HepG2 (cell line): ENCODE measurements at regions not wholly inside any gene's neighbourhood (a gene's known extent, or its start where the extent isn't known, plus 50 kb on each side); places are given as distances from the start of the nearest gene placed in this dataset.

Experiments used
- ATAC-seq: fragments of 200-7000 bp; cut with Tn5 transposase; 3 replicates; pipeline ENCODE4 v1.9.1; 2020; ENCODE audit warnings: mild to moderate bottlenecking, moderate library complexity
- BruUV-seq: library from RNA; stranded (reverse); fragments of 400-500 nt; replicated peaks from 2 replicates; lab custom pipeline; 2021; lab: Mats Ljungman, UMichigan
- CTCF ChIA-PET: fragments of 300-600 bp; formaldehyde crosslinking; extraction: SDS; loops from one replicate; lab custom pipeline; 2021; ENCODE audit warnings: low total read pairs, inconsistent platforms, low intra/inter-chr PET ratio; lab: Yijun Ruan, JAX
- POLR2A ChIA-PET: fragments of 350-600 bp; sonication (Branson Sonifier 250); formaldehyde crosslinking; loops from one replicate; lab custom pipeline; 2020; ENCODE audit warnings: antibody characterized with exemption, inconsistent platforms; lab: Yijun Ruan, JAX
- DNase-seq: peaks from one replicate; pipeline ENCODE4 v3.0.0-alpha.2; 2015; ENCODE audit warnings: low spot score
- FAIRE-seq: peaks from 3 replicates; lab custom pipeline; 2011; peaks lifted over from hg19 to GRCh38; lab: Jason Lieb, UNC
- H2AFZ ChIP-seq: one replicate; pipeline ENCODE4 v1.6.1; 2011; ENCODE audit warnings: low read length, inconsistent platforms
- H3K27ac ChIP-seq: fragments of 300-600 bp; 3 replicates; pipeline ENCODE4 v1.8.0; 2011; ENCODE audit warnings: mixed run types, mild to moderate bottlenecking, mixed read lengths, low read length, inconsistent platforms; ENCODE audit not compliant: insufficient read depth; ENCODE audit errors: extremely low read length
- H3K27me3 ChIP-seq, 2 experiments: fragments of 200-600 bp in 1 of 2; 2 replicates in 1 of 2; 3 replicates in 1 of 2; pipeline versions ENCODE4 v1.6.0 to v1.8.0; 2011; ENCODE audit warnings: low read length in 2 of 2, mild to moderate bottlenecking in 2 of 2, moderate library complexity in 2 of 2, inconsistent platforms in 1 of 2; ENCODE audit not compliant: insufficient read depth in 2 of 2, control insufficient read depth in 1 of 2
- H3K36me3 ChIP-seq, 2 experiments: fragments of 200-600 bp in 1 of 2; replicated peaks in 1 of 2; 2 replicates in 1 of 2; 3 replicates in 1 of 2; pipeline versions ENCODE4 v1.5.1 to v1.8.0; 2011; ENCODE audit warnings: low read length in 2 of 2, inconsistent platforms in 1 of 2; ENCODE audit not compliant: insufficient read depth in 2 of 2, control insufficient read depth in 1 of 2
- H3K4me1 ChIP-seq: 2 replicates; pipeline ENCODE4 v1.5.1; 2012; ENCODE audit warnings: low read length, inconsistent platforms; ENCODE audit not compliant: insufficient read depth
- H3K4me2 ChIP-seq: 2 replicates; pipeline ENCODE4 v1.6.0; 2011; ENCODE audit warnings: low read depth, low read length, inconsistent platforms
- H3K4me3 ChIP-seq, 3 experiments: fragments of 200-600 bp in 1 of 3; sonication (generic), shearing (Covaris generic) in 1 of 3; replicated peaks in 1 of 3; 2 replicates each; pipeline ENCODE4 v1.5.1; 2011 to 2016; ENCODE audit warnings: low read length in 3 of 3, inconsistent platforms in 2 of 3, low read depth in 2 of 3, mild to moderate bottlenecking in 2 of 3, control low read depth in 1 of 3, mixed read lengths in 1 of 3; ENCODE audit not compliant: insufficient read depth in 1 of 3
- H3K79me2 ChIP-seq: one replicate; pipeline ENCODE4 v1.6.1; 2011; ENCODE audit warnings: low read length, inconsistent platforms; ENCODE audit not compliant: insufficient read depth
- H3K9ac ChIP-seq: 2 replicates; pipeline ENCODE4 v1.6.0; 2011; ENCODE audit warnings: mild to moderate bottlenecking, low read depth, low read length, inconsistent platforms; ENCODE audit not compliant: insufficient read depth
- H3K9me3 ChIP-seq: 2 replicates; pipeline ENCODE4 v1.5.1; 2012; ENCODE audit warnings: mild to moderate bottlenecking, low read length
- H4K20me1 ChIP-seq: 2 replicates; pipeline ENCODE4 v1.6.0; 2011; ENCODE audit warnings: inconsistent platforms, mild to moderate bottlenecking, low read length, moderate library complexity; ENCODE audit not compliant: insufficient read depth
- ERF ChIP-seq: IDR thresholded peaks from 2 replicates; pipeline ENCODE4 v1.6.1; 2018; ENCODE audit warnings: missing biosample characterization, missing genetic modification reagents
- MXI1 ChIP-seq: IDR thresholded peaks from 3 replicates; pipeline ENCODE4 v1.6.1; 2012; ENCODE audit warnings: low read depth, low read length, inconsistent platforms, borderline replicate concordance
- NKX3-1 ChIP-seq: sonication (generic); formaldehyde crosslinking; IDR thresholded peaks from 2 replicates; pipeline ENCODE4 v1.5.0; 2020; ENCODE audit warnings: missing genetic modification reagents
- SIX1 ChIP-seq: sonication (generic); formaldehyde crosslinking; IDR thresholded peaks from 2 replicates; pipeline ENCODE4 v1.4.0; 2020; ENCODE audit warnings: missing genetic modification reagents, borderline replicate concordance
- SRF ChIP-seq: IDR thresholded peaks from 2 replicates; pipeline ENCODE4 v1.6.1; 2011; ENCODE audit warnings: mild to moderate bottlenecking, low read depth, low read length, moderate library complexity
- ZFP41 ChIP-seq: sonication (generic); formaldehyde crosslinking; IDR thresholded peaks from 2 replicates; pipeline ENCODE4 v1.4.0; 2020; ENCODE audit warnings: mild to moderate bottlenecking, missing genetic modification reagents, borderline replicate concordance
- ZNF12 ChIP-seq: sonication (generic); formaldehyde crosslinking; IDR thresholded peaks from 2 replicates; pipeline ENCODE4 v1.5.0; 2020; ENCODE audit warnings: missing genetic modification reagents
- ZNF510 ChIP-seq: sonication (generic); formaldehyde crosslinking; IDR thresholded peaks from 2 replicates; pipeline ENCODE4 v1.4.0; 2020; ENCODE audit warnings: low read depth, mild to moderate bottlenecking, missing genetic modification reagents
- whole genome bisulfite sequencing: methylation state at CpG from one replicate; pipeline ENCODE4 v1.1.6; 2017; ENCODE audit warnings: low lambda C conversion rate; 5-methylcytosine and 5-hydroxymethylcytosine counted together
- in situ Hi-C: cut with HindIII; loops from 2 replicates; pipeline ENCODE4 v1.10.0; 2017; ENCODE audit warnings: low pct_unique_long_range_greater_than_20kb; ENCODE audit not compliant: extremely low pct_ligation_motif_present
- intact Hi-C: fragments of 100-400 bp; cut with micrococcal nuclease; formaldehyde crosslinking; loops from one replicate; pipeline ENCODE4 v1.10.0; 2022; ENCODE audit not compliant: unreplicated experiment
- TF ChIP-seq, protein P1 (sequence below): sonication (generic); formaldehyde crosslinking; IDR thresholded peaks from 2 replicates; pipeline ENCODE4 v1.4.0; 2020; ENCODE audit warnings: mild to moderate bottlenecking, missing genetic modification reagents, borderline replicate concordance
- TF ChIP-seq, protein P2 (sequence below): sonication (generic); formaldehyde crosslinking; IDR thresholded peaks from 2 replicates; pipeline ENCODE4 v1.8.0; 2023; ENCODE audit warnings: mild to moderate bottlenecking, missing genetic modification reagents

DNA sequence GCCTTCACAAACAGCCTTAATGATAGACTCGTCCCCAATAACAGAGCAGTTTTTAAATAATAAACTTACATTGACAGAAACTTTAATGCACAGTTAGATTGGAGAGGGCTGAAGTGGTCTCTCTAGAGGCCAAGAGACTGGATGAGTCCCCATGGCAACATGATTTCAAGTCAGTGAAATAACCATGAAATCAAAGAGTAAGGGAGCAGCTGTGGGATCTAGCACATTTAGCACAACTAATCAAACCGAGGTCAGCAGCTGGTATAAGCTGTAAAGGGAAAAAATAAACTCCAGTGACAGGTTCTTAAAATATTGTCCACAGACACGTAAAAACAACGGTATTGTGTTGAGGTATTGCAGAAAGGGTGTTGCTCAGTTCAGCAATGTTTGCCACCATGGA is 916.6 kb downstream of the DNAH5 start (continued):
- TF ChIP-seq, protein P1, sequence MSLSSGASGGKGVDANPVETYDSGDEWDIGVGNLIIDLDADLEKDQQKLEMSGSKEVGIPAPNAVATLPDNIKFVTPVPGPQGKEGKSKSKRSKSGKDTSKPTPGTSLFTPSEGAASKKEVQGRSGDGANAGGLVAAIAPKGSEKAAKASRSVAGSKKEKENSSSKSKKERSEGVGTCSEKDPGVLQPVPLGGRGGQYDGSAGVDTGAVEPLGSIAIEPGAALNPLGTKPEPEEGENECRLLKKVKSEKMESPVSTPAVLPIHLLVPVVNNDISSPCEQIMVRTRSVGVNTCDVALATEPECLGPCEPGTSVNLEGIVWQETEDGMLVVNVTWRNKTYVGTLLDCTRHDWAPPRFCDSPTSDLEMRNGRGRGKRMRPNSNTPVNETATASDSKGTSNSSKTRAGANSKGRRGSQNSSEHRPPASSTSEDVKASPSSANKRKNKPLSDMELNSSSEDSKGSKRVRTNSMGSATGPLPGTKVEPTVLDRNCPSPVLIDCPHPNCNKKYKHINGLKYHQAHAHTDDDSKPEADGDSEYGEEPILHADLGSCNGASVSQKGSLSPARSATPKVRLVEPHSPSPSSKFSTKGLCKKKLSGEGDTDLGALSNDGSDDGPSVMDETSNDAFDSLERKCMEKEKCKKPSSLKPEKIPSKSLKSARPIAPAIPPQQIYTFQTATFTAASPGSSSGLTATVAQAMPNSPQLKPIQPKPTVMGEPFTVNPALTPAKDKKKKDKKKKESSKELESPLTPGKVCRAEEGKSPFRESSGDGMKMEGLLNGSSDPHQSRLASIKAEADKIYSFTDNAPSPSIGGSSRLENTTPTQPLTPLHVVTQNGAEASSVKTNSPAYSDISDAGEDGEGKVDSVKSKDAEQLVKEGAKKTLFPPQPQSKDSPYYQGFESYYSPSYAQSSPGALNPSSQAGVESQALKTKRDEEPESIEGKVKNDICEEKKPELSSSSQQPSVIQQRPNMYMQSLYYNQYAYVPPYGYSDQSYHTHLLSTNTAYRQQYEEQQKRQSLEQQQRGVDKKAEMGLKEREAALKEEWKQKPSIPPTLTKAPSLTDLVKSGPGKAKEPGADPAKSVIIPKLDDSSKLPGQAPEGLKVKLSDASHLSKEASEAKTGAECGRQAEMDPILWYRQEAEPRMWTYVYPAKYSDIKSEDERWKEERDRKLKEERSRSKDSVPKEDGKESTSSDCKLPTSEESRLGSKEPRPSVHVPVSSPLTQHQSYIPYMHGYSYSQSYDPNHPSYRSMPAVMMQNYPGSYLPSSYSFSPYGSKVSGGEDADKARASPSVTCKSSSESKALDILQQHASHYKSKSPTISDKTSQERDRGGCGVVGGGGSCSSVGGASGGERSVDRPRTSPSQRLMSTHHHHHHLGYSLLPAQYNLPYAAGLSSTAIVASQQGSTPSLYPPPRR (CRISPR knock-in tag): no peak
- no peak for TF ChIP-seq ZFP41 (CRISPR knock-in tag)
- TF ChIP-seq ZNF12: no peak
- TF ChIP-seq SRF: no peak
- no peak for TF ChIP-seq SIX1 (CRISPR knock-in tag)

DNA sequence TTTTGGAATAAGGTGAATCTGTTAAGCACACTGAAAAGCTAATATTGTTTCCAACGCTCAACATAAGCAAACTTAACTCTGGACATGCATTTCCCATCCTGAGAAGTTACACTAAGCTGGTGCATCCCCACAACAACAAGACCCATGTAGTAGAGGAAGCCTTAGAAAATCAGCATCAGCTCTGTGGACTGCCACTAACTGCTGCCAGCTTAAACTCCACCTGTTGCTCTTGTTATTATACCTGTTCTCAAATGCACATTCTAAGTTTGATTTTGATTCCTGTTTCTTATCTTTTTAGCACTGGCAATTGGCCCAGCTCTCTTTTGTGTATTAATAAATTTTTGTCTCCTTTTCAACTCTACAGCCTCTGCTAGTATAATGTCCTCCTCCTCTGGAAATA is 924.8 kb downstream of the DNAH5 start:
- intact Hi-C loops (no loop called here), in situ Hi-C loops (no loop called here)
- no peak for DNase-seq
- WGBS: 0% methylated on average over 1 of the region's 1 CpG
- ChIA-PET POLR2A (no interaction called here), CTCF (no interaction called here)
- BruUV-seq: no TSS peak
- no peak for ATAC-seq
- H3K36me3 ChIP-seq: no peaks in the 10 kb centered on the region
- no peak overlapping the region for H3K4me3 ChIP-seq
- H3K27me3 ChIP-seq: no peaks in the 10 kb centered on the region
- H3K27ac ChIP-seq: no peak overlapping the region
- FAIRE-seq: no peak
- no peak for TF ChIP-seq ZNF510 (CRISPR knock-in tag)
- no peak for TF ChIP-seq ERF
- TF ChIP-seq, protein P2, sequence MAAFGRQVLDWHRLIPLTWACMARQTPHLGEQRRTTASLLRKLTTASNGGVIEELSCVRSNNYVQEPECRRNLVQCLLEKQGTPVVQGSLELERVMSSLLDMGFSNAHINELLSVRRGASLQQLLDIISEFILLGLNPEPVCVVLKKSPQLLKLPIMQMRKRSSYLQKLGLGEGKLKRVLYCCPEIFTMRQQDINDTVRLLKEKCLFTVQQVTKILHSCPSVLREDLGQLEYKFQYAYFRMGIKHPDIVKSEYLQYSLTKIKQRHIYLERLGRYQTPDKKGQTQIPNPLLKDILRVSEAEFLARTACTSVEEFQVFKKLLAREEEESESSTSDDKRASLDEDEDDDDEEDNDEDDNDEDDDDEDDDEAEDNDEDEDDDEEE (CRISPR knock-in tag): no peak
- no peak for TF ChIP-seq MXI1
- TF ChIP-seq NKX3-1 (CRISPR knock-in tag): no peak
- no peaks in the 10 kb centered on the region for H4K20me1 ChIP-seq
- H3K4me2 ChIP-seq: no peak overlapping the region
- peaks cover 63% of the 10 kb centered on the region for H3K9me3 ChIP-seq
- no peaks in the 10 kb centered on the region for H3K4me1 ChIP-seq
- H3K9ac ChIP-seq: no peak overlapping the region
- H2AFZ ChIP-seq: no peak overlapping the region
- no peaks in the 10 kb centered on the region for H3K79me2 ChIP-seq
